NCI-H526 (cell line): ENCODE measurements at regions not wholly inside any gene's neighbourhood (a gene's known extent, or its start where the extent isn't known, plus 50 kb on each side); places are given as distances from the start of the nearest gene placed in this dataset.
"Not testable (repeated sequence)": the region's sequence is repeated elsewhere in the genome, so short reads cannot be mapped to it uniquely, and the experiment has no call there.

Experiments
- DNase-seq, 2 experiments: peaks; one replicate each; lab custom pipeline; 2025; lab: John Stamatoyannopoulos, UW

DNA sequence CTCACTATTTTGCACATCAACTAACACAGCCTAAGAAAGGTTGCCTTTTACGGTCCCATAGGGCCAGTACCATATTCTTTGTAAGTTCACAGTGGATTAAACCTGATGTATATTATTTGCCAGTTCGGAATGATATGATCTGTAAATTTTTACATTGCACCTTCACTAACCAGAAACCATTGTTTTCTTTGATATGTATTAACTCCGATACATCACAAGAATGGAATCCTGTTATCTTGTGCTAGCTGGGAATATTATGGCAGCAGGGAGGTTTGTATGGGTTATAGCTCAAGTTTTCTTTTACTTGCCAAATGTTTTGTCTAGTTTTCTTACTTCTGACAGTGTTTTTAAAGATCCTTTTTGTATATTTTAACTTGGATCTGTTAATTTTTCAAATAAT lies 51.4 kb upstream of the S1PR1 start:
- DNase-seq: no peak

DNA sequence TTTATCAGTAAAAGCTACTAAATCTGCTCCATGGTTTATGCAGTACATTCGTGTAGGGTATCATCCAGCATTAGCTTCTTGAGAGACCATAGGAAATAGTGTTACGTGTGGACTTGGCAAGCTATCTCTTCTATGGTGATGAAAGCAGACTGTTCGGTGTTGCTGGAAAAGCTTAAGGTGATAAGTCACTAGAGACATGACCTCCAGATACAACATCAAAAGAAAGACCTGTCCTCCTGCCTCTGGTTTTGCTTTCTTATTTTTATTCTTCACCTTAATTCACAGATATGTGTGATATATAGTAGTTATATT lies 53.5 kb upstream of the S1PR1 start:
- no peak for DNase-seq

DNA sequence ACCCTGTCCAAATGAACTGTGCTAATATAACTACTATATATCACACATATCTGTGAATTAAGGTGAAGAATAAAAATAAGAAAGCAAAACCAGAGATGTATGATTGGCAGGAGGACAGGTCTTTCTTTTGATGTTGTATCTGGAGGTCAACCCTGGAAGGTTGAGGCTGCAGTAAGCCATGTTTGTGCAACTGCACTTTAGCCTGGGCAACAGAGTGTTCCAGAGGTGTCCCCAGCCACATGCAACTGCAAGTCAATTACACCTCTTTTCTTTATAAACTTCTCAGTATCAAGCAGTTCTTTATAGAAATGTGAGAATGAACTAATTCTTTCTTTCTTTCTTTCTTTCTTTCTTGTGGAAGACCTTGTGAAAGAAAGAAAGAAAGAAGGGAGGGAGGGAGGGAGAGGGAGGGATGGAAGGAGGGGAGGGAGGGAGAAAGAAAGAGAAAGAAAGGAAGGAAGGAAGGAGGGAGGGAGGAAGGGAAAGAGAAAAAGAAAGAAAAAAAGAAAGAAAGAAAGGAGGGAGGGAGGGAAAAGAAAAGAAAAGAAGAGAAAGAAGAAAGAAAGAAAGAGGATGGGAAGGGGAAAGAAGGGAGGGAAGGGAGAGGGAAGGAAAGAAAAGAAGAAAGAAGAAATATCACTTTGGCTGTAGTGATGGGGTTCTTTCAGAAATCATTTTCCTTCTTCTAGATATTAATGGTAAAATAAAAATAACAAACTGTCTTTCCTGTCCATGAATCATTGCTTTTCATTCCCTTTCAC lies 54.0 kb upstream of the S1PR1 start:
- no peak for DNase-seq

DNA sequence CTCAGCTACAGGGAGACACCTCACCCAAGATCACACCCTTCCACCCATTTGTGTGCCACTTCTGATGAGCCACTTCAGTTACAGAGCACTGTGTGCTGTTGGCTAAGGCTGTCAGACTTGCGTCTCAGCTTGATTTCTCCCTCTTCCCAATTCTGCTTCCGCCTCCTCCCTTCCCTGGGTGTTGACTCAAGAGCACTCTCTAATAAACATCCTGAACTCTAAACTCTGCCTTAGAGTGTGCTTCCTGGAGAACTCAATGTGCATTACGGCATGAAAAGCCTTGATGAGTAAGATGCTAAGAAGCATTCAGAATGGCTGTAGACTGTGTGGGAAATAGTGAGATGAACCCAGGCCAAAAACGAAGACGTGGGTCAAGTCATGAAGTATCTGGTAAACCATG lies 54.9 kb upstream of the S1PR1 start:
- no peak for DNase-seq

DNA sequence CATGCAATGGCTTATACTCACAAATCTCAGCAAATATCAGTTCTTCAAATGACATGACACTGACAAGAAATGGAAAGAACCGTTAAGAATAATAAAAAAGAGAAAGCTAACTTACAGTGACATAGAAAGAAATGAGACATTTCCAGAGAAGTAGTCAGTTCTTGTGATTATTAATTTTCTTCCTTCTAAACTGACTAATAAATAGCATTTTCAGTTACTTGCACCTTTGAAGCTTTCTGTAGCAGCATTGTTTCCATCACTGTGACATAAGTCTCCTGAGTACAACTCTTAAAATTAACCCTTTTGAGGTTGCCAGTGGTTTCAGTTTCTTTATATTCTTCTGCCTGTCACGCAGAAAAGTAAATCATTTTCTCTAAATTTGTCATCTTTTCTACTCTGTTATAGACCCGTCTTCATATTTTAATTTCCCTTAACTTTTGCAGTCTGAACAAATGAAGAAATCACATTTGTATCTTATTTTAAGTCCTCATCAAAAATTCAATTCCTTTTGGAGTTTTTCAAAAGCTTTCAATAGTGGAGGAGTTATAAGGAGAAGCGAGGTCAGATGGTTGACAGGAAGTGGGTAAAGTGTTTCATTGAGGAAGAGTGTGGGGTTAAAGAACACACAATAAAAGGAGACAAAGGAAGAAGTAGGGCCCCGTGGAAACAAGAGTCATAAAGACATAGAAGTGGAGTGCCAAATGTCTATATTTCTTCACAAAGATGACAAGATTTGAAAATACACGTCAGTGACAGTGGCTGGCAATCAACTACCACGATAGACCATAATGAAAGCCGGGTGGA lies 57.9 kb upstream of the S1PR1 start:
- no peak for DNase-seq

DNA sequence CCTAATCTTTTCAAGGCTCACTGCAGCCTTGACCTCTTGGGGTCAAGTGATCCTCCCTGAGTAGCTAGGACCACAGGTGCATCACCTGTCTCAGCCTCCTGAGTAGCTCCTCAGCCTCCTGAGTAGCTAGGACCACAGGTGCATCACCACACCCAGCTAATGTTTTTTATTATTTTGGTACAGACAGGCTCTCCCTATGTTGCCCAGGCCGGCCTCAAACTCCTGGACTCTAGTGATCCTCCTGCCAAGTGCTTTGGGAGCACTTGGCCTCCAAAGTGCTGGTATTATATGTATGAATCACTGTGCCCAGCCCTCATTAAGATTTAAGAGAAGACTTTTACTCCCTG lies 58.5 kb upstream of the S1PR1 start:
- DNase-seq: no peak

DNA sequence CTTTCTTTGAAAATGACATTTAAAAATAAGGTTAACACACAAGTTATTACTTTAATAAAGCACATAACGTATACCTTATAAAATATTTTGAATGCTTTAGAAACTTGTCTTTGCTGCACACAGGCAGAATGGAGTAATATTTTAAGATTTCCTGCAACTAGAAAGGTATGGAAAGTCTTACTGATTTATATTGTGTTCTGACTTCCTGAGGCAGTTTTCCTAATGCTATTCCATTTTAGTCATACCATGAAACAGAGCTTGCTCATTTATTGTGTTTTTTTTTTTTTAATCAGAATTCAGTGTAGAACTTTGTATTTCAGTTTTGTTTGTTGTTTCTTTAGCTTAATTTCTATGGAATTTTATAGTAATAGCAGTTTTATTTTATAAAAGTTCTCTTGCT lies 60.9 kb upstream of the S1PR1 start:
- DNase-seq: no peak

DNA sequence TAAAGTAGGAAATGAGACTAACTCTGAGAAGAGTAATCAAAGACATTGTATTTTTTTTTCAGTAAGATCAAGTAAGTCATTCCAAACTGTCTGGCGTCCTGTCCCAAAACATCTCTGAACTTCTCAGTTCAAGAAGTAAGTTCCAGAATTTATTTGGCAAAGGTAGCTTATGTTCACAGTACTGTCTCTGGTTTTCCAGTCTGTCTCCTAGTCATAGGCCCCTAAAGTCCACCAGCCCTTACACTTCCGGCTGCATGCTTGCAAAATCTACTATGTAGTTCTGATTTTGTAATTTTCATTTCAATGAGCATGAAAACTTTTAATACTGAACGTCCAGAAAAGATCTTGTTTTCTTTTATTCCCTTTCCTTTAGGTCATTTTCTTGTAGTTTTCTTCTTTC lies 61.4 kb upstream of the S1PR1 start:
- DNase-seq: no peak

DNA sequence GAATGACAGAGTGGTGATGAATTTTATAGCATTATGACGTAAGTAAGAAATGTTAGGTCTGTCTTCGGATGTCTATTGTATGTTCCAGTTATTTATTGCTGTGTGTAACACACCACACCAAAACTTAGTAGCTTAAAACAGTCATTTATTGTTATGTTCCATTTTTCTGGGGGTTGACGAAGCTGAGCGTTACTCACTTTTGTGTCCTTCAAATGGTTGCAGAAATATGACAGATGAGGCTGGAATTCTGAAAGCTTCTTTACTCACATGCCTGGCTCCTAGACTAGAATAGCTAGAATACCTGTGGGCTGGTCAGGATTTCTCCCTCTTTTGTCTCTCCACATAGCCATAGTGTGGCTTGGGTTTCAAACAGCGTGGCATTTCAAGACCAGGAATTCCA lies 62.1 kb upstream of the S1PR1 start:
- DNase-seq: no peak

DNA sequence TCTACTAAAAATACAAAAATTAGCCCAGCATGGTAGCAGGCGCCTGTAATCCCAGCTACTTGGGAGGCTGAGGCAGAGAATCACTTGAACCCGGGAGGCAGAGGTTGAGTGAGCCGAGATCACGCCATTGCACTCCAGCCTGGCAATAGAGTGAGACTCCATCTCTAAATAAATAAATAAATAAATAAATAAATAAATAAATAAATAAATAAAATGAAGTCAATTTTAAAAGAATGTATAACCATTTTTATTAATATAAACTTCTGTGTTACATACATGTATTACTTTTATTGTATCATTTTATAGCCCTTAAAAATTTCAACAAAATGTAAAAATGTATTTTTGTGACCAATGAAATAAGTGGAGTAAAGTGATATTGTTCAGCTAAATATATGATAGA lies 62.5 kb upstream of the S1PR1 start:
- not testable (repeated sequence) for DNase-seq

DNA sequence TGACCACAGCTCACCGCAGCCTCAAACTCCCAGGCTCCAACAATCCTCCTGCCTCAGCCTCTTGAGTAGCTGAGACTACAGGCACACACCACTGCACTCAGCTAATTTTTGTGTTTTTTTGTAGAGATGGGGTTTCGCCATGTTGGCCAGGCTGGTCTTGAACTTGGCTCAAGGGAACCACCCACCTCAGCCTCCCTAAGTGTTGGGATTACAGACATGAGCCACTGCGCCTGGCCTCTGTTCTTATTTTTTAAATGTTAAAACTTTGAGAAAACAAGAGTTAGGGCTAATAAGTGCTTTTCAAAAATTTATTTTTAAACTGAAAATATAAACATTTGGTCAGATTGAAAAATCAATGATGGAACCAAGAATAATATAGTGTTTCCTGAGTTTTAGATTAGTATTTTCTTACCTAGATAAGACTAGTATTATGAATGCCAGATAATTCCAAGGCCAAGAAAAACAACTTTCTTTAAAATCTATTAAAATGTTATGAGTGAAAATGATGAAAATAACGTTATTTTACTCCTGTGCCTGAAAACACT lies 66.2 kb upstream of the S1PR1 start:
- no peak for DNase-seq

DNA sequence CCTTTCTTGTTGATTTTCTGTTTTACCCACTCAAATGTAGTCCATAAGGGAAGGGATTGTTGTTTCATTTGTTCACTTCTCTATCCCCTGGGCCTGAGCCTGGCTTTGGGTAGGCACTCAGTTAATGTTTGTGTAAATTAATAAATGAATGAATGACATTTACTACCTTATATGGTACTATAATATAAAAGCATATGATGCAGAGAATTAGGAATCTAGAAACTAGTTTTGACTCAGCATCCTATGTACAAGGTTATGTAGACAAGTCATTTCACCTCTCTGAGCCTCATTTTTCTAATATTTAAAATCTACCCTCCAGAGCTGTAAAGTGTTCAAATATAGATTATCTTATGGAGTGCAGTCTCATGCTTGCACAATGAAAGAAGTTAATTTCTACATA lies 68.9 kb upstream of the S1PR1 start:
- DNase-seq: no peak

DNA sequence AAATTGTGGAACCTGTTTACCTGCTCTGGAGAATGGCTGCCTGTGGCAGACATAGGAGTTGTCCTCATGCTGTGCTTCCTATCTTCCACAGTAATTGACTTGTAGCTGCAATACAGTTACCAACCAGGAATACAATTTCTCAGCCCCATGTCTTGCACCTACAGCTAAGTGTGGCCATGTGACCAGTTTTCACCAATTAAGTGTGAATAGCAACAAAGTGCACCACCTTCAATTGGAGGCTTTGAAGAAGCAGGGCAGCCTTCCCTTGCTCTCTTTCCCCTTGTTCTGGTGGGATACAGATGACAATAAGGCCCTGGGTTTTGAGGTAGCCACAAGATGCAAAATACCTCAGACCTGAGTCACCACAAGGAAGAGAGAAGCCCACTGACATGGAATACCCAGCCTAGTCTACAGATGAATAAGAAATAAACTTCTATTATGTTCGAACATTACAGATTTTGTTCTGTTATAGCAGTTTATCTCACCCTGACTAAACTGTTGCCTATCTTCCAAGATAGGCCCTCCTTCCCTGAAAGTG lies 70.2 kb upstream of the S1PR1 start:
- no peak for DNase-seq

DNA sequence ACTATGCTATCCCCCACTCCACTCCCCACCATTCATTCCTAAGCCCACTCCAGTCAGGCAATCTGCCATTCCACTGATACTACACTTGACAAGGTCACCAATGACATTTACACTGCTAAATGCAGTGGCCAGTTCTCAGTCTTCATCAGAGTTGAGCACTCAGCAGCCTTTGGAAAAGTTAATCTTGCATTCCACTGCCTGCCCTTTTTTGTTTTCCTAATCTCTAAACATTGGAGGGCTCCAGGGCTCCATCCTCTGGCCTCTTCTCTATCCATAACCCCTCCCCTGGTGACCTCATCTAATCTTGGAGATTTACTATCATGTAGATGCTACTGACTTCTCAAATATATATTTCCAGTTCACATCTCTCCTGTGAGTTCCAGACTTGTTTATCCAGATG lies 70.9 kb upstream of the S1PR1 start:
- no peak for DNase-seq

DNA sequence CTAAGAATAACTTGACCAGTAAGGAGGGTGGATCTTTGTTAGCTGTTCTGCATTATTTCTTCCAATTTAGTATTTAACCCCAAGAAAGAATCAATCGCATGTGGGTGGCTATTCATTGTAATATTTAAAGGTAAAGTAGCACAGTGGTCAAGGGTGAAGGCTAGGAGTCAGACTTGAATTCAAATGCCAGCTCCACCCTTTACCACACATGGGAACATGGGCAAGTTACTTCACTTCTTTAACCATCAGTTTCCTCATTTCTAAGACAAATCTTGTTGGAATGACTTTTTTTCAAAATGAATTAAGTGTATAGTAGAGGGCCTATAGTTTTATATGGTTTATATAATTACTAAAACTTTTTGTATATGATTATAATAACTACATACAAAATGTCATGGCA lies 71.3 kb upstream of the S1PR1 start:
- no peak for DNase-seq

DNA sequence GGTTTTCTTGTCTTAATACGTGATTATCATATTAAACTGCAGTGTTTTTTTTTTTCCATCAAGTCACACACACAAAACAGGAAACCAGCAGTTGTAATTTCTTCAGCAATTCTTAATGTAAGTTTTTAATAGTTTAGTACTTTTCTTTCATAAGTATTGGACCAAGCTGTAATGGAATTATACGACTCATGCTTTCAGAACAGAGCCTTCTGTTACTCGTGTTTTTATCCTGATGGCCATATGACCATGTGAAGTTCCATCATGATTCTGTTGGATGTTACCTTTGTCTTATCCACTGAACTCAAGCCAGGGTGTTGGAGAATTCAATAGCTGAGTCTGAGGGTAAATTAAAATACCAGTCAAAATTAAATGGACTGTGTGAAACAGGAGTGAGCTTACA lies 72.0 kb upstream of the S1PR1 start:
- DNase-seq: no peak

DNA sequence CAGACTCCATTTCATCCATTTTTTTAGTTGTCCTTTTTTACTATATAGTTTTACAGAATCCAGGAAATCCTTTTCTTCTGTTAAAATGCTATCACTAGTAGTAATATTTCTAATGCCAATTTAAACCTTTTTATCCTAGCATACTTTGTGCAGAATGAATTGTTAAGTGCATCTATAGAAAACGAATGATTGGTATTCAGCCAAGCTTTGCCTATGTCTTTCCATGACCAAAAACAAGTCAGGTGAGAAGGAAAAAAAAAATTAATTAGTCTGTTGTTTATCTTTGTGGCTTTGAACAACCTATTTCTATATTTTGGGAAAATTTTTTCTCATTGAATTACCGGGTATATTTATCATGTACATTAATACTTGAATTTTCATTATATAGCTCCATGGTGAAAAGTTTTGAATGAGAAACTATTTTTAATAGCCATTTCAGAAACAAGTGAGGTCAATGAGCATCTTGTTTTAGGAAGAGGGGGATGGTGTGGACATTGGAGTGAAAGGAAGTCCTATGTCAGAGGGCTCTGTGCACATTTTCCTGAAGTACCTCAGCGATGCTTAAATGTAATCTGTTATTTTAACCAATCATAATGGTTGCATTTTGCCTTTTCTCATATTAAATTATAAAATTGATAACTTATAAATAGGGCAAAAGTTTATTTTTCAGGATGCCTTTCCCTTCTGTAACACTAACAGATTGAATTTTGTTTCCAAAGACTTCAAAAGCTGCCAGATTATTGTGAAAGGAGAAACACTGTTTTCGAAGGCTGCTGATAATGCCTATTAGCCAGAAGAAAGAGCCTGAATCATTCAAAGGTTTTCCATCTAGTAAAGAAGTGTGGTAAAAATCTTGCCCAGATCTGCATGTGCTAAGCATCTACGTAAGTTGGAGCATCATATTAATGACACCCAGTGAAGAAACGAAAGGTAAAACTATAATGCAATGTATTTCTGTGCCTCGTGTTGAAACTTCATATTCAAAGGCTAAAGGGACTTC lies 73.8 kb upstream of the S1PR1 start:
- no peak for DNase-seq

DNA sequence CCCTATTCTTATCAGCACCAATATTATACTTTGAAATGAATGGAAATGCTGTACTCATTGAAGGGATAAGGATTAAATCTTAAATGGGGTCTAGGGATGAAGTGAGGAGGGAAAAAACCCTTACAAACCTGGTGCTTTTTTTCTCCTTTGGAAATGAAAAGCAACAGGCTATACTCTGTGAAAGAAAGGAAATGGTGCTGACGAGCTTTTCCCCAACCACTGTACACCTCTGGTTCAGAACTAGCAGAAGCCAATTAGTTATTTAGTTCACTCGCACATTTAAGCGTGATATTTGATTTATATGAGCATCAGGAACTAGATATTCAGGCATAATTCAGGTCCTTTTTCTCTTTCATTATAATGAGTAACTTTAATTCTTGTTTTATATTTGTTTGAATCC lies 74.5 kb upstream of the S1PR1 start:
- DNase-seq: no peak

DNA sequence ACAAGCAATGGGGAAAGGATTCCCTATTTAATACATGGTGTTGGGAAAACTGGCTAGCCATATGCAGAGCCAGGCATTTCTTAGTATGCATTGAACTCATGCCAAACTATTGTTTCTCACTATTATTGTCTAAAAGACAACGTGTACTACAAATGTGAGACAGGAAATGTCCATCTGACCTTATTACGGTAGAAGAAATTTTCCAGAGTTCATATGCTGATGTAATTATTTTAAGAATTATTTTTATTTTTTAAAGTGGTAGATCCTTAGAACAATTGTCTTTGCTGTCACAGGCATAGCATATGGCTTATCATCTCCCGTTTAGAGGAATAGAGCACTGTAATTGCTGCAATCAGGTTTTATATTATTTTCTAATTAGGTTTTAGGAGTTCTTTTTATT lies 75.2 kb upstream of the S1PR1 start:
- DNase-seq: no peak

DNA sequence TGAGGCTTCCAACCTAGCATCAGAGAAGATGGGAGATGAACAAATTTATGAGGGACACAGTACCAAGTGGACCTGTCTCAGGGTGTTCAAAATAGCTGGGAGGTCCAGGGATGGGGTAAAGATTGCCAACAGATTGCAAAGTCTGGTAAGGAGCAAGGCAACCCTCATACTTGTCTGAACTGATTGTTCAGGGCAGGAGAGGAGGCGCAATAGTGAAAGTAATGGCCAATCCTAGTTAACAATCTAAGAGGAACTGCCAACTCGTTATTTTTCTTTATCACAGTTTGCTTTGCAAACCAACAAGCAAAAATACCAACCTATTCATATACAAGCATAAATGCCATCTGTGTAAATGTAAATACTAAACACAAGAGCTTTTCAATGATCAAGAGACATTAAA lies 78.4 kb upstream of the S1PR1 start:
- DNase-seq: no peak

DNA sequence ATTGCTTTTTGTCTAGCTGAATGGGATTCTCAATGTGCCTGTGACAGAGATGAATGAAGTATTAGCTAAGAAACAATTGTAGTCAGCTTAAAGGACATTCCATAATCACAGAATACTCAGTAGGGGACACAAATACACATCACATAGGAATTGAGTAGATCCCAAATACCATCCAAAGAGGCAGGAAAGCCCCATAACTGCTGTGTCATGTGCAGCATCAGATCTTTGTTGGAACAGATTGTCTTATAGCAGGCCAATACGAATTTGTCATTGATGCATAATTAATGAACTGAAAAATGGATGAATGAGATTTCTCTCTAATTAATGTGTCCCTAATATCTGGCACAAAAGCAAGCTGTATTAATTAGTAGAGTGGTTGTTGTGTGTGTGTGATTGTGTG lies 82.3 kb upstream of the S1PR1 start:
- DNase-seq: no peak

DNA sequence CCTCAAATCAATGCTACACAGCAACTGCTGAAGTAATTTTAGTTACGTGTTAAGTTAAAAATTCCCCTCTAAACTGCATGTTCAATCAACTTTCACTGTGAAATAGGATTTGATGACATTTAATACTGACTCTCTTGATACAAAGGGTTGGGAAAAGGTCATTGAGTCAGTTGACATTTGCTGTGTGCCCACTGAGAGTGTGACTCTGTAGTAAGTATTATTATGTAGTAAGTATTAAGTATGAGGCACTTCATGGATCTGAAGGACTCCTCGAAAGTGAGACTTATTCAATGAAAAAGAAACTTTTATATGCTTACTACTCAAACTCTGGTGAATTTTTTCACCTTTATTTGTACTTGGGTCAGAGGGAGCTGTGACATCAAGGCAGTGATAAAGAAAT lies 83.1 kb upstream of the S1PR1 start:
- DNase-seq: no peak
